Activated CD8-positive, alpha-beta memory T cell treated with anti-CD3 and anti-CD28 coated beads for 24 hours (primary cell): ENCODE measurements at regions not wholly inside any gene's neighbourhood (a gene's known extent, or its start where the extent isn't known, plus 50 kb on each side); places are given as distances from the start of the nearest gene placed in this dataset.
A peak's percentile ranks its signal among the peaks of the same experiment; 100 is the strongest.

ENCODE experiments used
- DNase-seq: peaks from one replicate; pipeline ENCODE4 v3.0.0-alpha.2; 2020

- no peak for DNase-seq
Observed at GRCh38 chr9:105150991-105151685, 93.3 kb upstream of the SLC44A1 start.

- no peak for DNase-seq
Observed at GRCh38 chr9:105151686-105151995, 92.8 kb upstream of the SLC44A1 start.

GRCh38 chr9:105154723-105155191 is 89.7 kb upstream of the SLC44A1 start:
- no peak for DNase-seq

GRCh38 chr9:105157171-105157583 is 87.3 kb upstream of the SLC44A1 start:
- DNase-seq, result peak; percentile 62

- no peak for DNase-seq
Observed at GRCh38 chr9:105158020-105158419, 86.4 kb upstream of the SLC44A1 start.

- no peak for DNase-seq
Observed at GRCh38 chr9:105158898-105159297, 85.6 kb upstream of the SLC44A1 start.

- DNase-seq, result no peak
Observed at GRCh38 chr9:105168870-105169319, 75.6 kb upstream of the SLC44A1 start.

- no peak for DNase-seq
Observed at GRCh38 chr9:105171076-105171475, 73.4 kb upstream of the SLC44A1 start.

- no peak for DNase-seq
Observed at GRCh38 chr9:105171589-105171988, 72.9 kb upstream of the SLC44A1 start.

- DNase-seq, result no peak
Observed at GRCh38 chr9:105172436-105172835, 72.0 kb upstream of the SLC44A1 start.

- DNase-seq, result no peak
Observed at GRCh38 chr9:105173306-105173705, 71.1 kb upstream of the SLC44A1 start.

GRCh38 chr9:105173826-105174225 is 70.6 kb upstream of the SLC44A1 start:
- no peak for DNase-seq

- DNase-seq, result no peak
Observed at GRCh38 chr9:105176194-105176593, 68.3 kb upstream of the SLC44A1 start.

- no peak for DNase-seq
Observed at GRCh38 chr9:105178076-105178475, 66.4 kb upstream of the SLC44A1 start.

- DNase-seq, result no peak
Observed at GRCh38 chr9:105187781-105188180, 56.7 kb upstream of the SLC44A1 start.

- no peak for DNase-seq
Observed at GRCh38 chr9:105188746-105189145, 55.7 kb upstream of the SLC44A1 start.

- DNase-seq, result no peak
Observed at GRCh38 chr9:105191508-105192121, 52.8 kb upstream of the SLC44A1 start.

- DNase-seq, result no peak
Observed at GRCh38 chr9:105193560-105193959, 50.9 kb upstream of the SLC44A1 start.

GRCh38 chr9:105194234-105194633 is 50.2 kb upstream of the SLC44A1 start:
- DNase-seq, result no peak
